ENCODE measurements at regions not wholly inside any gene's neighbourhood (a gene's known extent, or its start where the extent isn't known, plus 50 kb on each side); places are given as distances from the start of the nearest gene placed in this dataset.

GRCh38 chr3:182692695-182693094 lies 100.6 kb upstream of the ATP11B start:
- no peak for TF ChIP-seq CTCF (IDR thresholded peaks at IDR 0.05)
- TF ChIP-seq POLR2A (IDR thresholded peaks at IDR 0.05): no peak

All from body of pancreas (tissue), 4 donors.